Stomach (tissue), 8 donors: ENCODE measurements at regions not wholly inside any gene's neighbourhood (a gene's known extent, or its start where the extent isn't known, plus 50 kb on each side); places are given as distances from the start of the nearest gene placed in this dataset.

ENCODE experiments used
- DNase-seq, 2 donors: peaks; one replicate each; pipeline versions ENCODE4 v3.0.0 to v3.0.0-alpha.2; 2013 to 2019
- H3K27ac ChIP-seq, 5 donors: fragments of 200-600 bp in 4 of 5; sonication (generic) in 4 of 5; one replicate each; pipeline ENCODE4 v1.5.1; 2013 to 2019; ENCODE audit warnings: mild to moderate bottlenecking in 1 of 5, moderate library complexity in 1 of 5
- H3K27me3 ChIP-seq, 3 donors: fragments of 200-600 bp; sonication (generic); one replicate each; pipeline ENCODE4 v1.5.1; 2017 to 2019; ENCODE audit warnings: mixed run types in 1 of 3
- H3K36me3 ChIP-seq, 4 donors: fragments of 200-600 bp; sonication (generic); 1 replicate in 3 of 4; 2 replicates in 1 of 4; pipeline ENCODE4 v1.5.1; 2016 to 2019
- H3K4me1 ChIP-seq, 4 donors: fragments of 200-600 bp; sonication (generic); one replicate each; pipeline ENCODE4 v1.5.1; 2016 to 2019
- H3K4me3 ChIP-seq, 4 donors: fragments of 200-600 bp; sonication (generic) in 3 of 4; one replicate each; pipeline ENCODE4 v1.5.1; 2016 to 2019; ENCODE audit warnings: mild to moderate bottlenecking in 1 of 4
- H3K9me3 ChIP-seq, 4 donors: fragments of 200-600 bp; sonication (generic); one replicate each; pipeline ENCODE4 v1.5.1; 2016 to 2019
- CTCF ChIP-seq, 7 experiments: fragments of 450-650 bp in 4 of 7; fragments of 200-600 bp in 3 of 7; sonication (generic) in 3 of 7; IDR thresholded peaks; one replicate each; pipeline ENCODE4 v1.5.1; 2016 to 2019; ENCODE audit warnings: antibody characterized with exemption in 7 of 7, control low read depth in 2 of 7, mild to moderate bottlenecking in 1 of 7
- EP300 ChIP-seq: sonication (generic); formaldehyde crosslinking; IDR thresholded peaks from one replicate; pipeline ENCODE4 v1.6.1; 2017; ENCODE audit warnings: antibody characterized with exemption
- POLR2A ChIP-seq, 4 donors: fragments of 450-650 bp; IDR thresholded peaks; one replicate each; pipeline ENCODE4 v1.6.1; 2016; ENCODE audit warnings: antibody characterized with exemption in 4 of 4, control low read depth in 2 of 4, mild to moderate bottlenecking in 1 of 4, moderate library complexity in 1 of 4
- POLR2AphosphoS5 ChIP-seq, 3 donors: sonication (generic); formaldehyde crosslinking; IDR thresholded peaks; one replicate each; pipeline ENCODE4 v1.6.1; 2016; ENCODE audit warnings: antibody characterized with exemption in 3 of 3
- WGBS, 5 donors: extraction: QIAGEN DNeasy Blood & Tissue Kit in 3 of 5; methylation state at CpG; one replicate each; pipeline versions ENCODE4 v1.1.5 to v1.1.7; 2013 to 2018; 5-methylcytosine and 5-hydroxymethylcytosine counted together
- intact Hi-C: fragments of 100-400 bp; cut with DNase I; formaldehyde crosslinking; loops from one replicate; pipeline ENCODE4 v1.15.1; 2023; ENCODE audit warnings: low total_unique reads
- donor health status: healthy with polysubstance abuse.
- donor health status: Bipolar disorder and iron deficiency.
- donor health status: healthy.

DNA sequence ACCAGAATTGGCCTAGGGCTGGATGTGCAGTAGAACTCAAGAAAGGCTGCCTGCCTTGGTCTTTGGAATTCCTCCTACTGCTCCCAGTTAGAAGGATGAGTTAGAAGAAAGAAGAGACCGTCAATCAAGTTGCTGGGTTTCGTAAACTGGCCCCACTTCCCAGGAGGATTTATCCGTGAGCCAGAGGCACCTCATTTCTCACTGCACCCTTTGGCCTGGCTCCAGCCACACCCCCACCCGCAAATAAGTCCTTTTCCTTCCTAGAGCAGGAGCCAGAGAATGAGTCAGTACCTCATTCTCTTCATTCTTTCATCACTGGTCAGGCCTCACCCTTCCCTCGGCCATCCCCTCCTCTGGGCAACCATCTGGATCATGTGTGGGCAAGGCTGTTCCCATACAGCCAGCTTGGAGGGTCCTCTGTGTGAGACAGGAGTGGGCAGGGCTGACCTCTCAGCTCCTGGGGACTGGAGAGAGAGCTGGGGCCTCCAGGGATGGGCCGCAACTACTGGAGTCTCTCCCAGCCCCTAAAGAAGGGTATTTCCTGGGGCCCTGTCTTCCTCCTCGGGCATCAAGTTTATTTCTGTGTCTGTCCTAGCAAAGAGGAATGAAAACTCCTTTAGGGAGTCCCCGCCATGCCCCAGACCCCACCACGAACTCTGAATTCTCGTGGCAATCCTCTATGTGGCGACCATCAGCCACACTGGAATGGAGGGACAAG lies 87.2 kb upstream of the DUSP5 start:
- 60 to 66% (median 65%) methylated on average over 11 of the region's 11 CpGs for WGBS, 5 donors

GRCh38 chr10:110411047-110411410 lies 86.7 kb upstream of the DUSP5 start:
- Histone ChIP-seq H3K36me3 (no peaks in the 10 kb centered on the region), H3K4me1 (peaks cover 12 to 68% (median 26%) of the 10 kb centered on the region in 4 donors), H3K27me3 (no peaks in the 10 kb centered on the region), H3K4me3 (no peak overlapping the region), H3K9me3 (no peaks in the 10 kb centered on the region), H3K27ac (peak overlapping the region in 4 of 5 donors; percentile 60 to 75 (median 64))
- WGBS, 5 donors: 75 to 88% (median 85%) methylated on average over 9 of the region's 9 CpGs
- TF ChIP-seq EP300: no peak
- no peak for TF ChIP-seq POLR2A (IDR thresholded peaks at IDR 0.05)
- no peak for TF ChIP-seq POLR2AphosphoS5 (IDR thresholded peaks at IDR 0.05)
- peak in 1 of 2 donors; percentile 72 for DNase-seq
- intact Hi-C loops: no loop called here

More for the DNA sequence above, 87.2 kb upstream of the DUSP5 start:
- TF ChIP-seq POLR2A (IDR thresholded peaks at IDR 0.05) (no peak), CTCF (IDR thresholded peaks at IDR 0.05) (no peak), EP300 (no peak), POLR2AphosphoS5 (IDR thresholded peaks at IDR 0.05) (peak in 2 of 3 donors; percentile 10 to 89)
- Histone ChIP-seq H3K27me3 (no peaks in the 10 kb centered on the region), H3K36me3 (no peaks in the 10 kb centered on the region), H3K4me1 (peaks cover 10 to 63% (median 24%) of the 10 kb centered on the region in 4 donors), H3K27ac (peak overlapping the region in 4 of 5 donors; percentile 60 to 75 (median 64)), H3K9me3 (no peaks in the 10 kb centered on the region), H3K4me3 (no peak overlapping the region)
- intact Hi-C loops: no loop called here
- DNase-seq: peak; percentile 76 to 91

- Histone ChIP-seq H3K4me3 (no peak overlapping the region), H3K9me3 (no peaks in the 10 kb centered on the region), H3K36me3 (no peaks in the 10 kb centered on the region), H3K4me1 (peaks cover 12 to 77% (median 20%) of the 10 kb centered on the region in 4 donors), H3K27ac (peak overlapping the region in 1 of 5 donors; percentile 64), H3K27me3 (no peaks in the 10 kb centered on the region)
- TF ChIP-seq EP300 (no peak), POLR2A (IDR thresholded peaks at IDR 0.05) (no peak), POLR2AphosphoS5 (IDR thresholded peaks at IDR 0.05) (no peak), CTCF (IDR thresholded peaks at IDR 0.05) (no peak)
- intact Hi-C loops: no loop called here
- no peak for DNase-seq
- 90 to 100% (median 94%) methylated on average over 2 of the region's 2 CpGs for WGBS, 5 donors
Observed at GRCh38 chr10:110413049-110413783, 84.5 kb upstream of the DUSP5 start.

DNA sequence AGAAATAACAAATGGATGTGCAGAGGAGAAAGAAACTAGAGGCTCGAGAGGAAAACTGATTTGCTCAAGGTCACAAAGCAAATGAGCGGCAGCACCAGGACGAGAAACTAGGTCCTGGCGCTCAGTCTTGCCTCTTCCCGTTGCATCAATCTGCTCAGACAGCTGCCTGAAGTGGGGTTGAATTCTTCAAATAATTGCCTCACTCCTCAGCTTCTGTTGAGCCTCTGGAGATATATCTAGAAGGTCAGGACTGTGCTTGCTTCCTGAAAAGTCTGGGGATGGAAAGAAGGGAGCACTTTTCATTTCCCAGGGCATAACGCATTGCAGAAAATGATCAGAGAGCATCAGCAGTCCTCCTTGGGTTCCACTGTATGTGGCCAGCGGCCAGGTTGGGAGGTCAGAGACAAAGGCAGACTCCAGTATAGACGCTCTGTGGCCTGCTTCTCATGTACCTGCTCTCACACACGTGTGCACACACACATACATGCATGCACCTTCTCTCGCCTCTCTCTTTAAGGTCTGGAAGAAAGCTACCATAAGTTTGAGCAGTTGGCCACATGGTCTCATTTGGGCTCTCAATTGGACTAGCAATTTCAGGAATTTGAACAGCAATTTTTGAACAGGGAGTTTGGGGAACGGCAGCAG lies 83.7 kb upstream of the DUSP5 start:
- 80 to 93% (median 90%) methylated on average over 11 of the region's 11 CpGs for WGBS, 5 donors
- no peaks in the 10 kb centered on the region for H3K27me3 ChIP-seq
- H3K4me3 ChIP-seq: no peak overlapping the region
- H3K4me1 ChIP-seq: peaks cover 9 to 69% (median 19%) of the 10 kb centered on the region in 4 donors
- no peaks in the 10 kb centered on the region for H3K9me3 ChIP-seq
- DNase-seq: no peak
- intact Hi-C loops: no loop called here
- peak overlapping the region in 2 of 5 donors; percentile 63 to 64 for H3K27ac ChIP-seq
- TF ChIP-seq EP300 (no peak), POLR2AphosphoS5 (IDR thresholded peaks at IDR 0.05) (no peak), POLR2A (IDR thresholded peaks at IDR 0.05) (no peak), CTCF (IDR thresholded peaks at IDR 0.05) (no peak)
- H3K36me3 ChIP-seq: no peaks in the 10 kb centered on the region
